Keratinocyte (primary cell): ENCODE measurements at regions not wholly inside any gene's neighbourhood (a gene's known extent, or its start where the extent isn't known, plus 50 kb on each side); places are given as distances from the start of the nearest gene placed in this dataset.

Experiments used
- DNase-seq: peaks from one replicate; pipeline ENCODE4 v3.0.0-alpha.2; 2011; ENCODE audit warnings: low read depth, missing footprints, low spot score
- FAIRE-seq: peaks from 2 replicates; lab custom pipeline; 2011; peaks lifted over from hg19 to GRCh38; lab: Jason Lieb, UNC
- H2AFZ ChIP-seq: 2 replicates; pipeline ENCODE4 v1.6.0; 2012; ENCODE audit warnings: low read length, control low read depth, inconsistent platforms; ENCODE audit not compliant: control insufficient read depth
- H3K27ac ChIP-seq: 2 replicates; pipeline ENCODE4 v1.5.1; 2011; ENCODE audit warnings: low read length; ENCODE audit not compliant: control insufficient read depth, insufficient read depth
- H3K27me3 ChIP-seq: 3 replicates; pipeline ENCODE4 v1.6.0; 2011; ENCODE audit warnings: low read length; ENCODE audit not compliant: control insufficient read depth, insufficient read depth; ENCODE audit errors: extremely low read depth
- H3K36me3 ChIP-seq, 2 experiments: 2 replicates in 1 of 2; 3 replicates in 1 of 2; pipeline ENCODE4 v1.5.1; 2011; ENCODE audit warnings: low read length in 2 of 2, mild to moderate bottlenecking in 1 of 2; ENCODE audit not compliant: control insufficient read depth in 2 of 2, insufficient read depth in 2 of 2; ENCODE audit errors: extremely low read depth in 1 of 2
- H3K4me1 ChIP-seq: 3 replicates; pipeline ENCODE4 v1.5.1; 2011; ENCODE audit warnings: low read length; ENCODE audit not compliant: control insufficient read depth, insufficient read depth; ENCODE audit errors: extremely low read depth
- H3K4me2 ChIP-seq: 3 replicates; pipeline ENCODE4 v1.6.0; 2011; ENCODE audit warnings: low read depth, low read length; ENCODE audit not compliant: control insufficient read depth, insufficient read depth; ENCODE audit errors: extremely low read depth
- H3K4me3 ChIP-seq, 3 experiments: fragments of 200-600 bp in 1 of 3; sonication (generic) in 1 of 3; 2 replicates in 2 of 3; 3 replicates in 1 of 3; pipeline ENCODE4 v1.5.1; 2011 to 2016; ENCODE audit warnings: low read length in 3 of 3, mild to moderate bottlenecking in 3 of 3, control low read depth in 2 of 3, inconsistent platforms in 1 of 3, low read depth in 1 of 3, mixed read lengths in 1 of 3, mixed run types in 1 of 3, moderate library complexity in 1 of 3; ENCODE audit not compliant: control insufficient read depth in 2 of 3, insufficient read depth in 2 of 3; ENCODE audit errors: extremely low read depth in 1 of 3
- H3K79me2 ChIP-seq: 2 replicates; pipeline ENCODE4 v1.6.0; 2012; ENCODE audit warnings: low read length; ENCODE audit not compliant: control insufficient read depth, insufficient read depth
- H3K9ac ChIP-seq: 3 replicates; pipeline ENCODE4 v1.6.0; 2011; ENCODE audit warnings: low read length; ENCODE audit not compliant: control insufficient read depth, insufficient read depth; ENCODE audit errors: extremely low read depth
- H3K9me1 ChIP-seq: 3 replicates; pipeline ENCODE4 v1.6.0; 2011; ENCODE audit warnings: low read length; ENCODE audit not compliant: control insufficient read depth, insufficient read depth; ENCODE audit errors: extremely low read depth
- H3K9me3 ChIP-seq: 2 replicates; pipeline ENCODE4 v1.5.1; 2012; ENCODE audit warnings: low read depth, low read length; ENCODE audit not compliant: control insufficient read depth
- H4K20me1 ChIP-seq: 3 replicates; pipeline ENCODE4 v1.6.0; 2011; ENCODE audit warnings: low read length; ENCODE audit not compliant: control insufficient read depth, insufficient read depth; ENCODE audit errors: extremely low read depth
- CTCF ChIP-seq, 3 experiments: IDR thresholded peaks in 1 of 3; conservative IDR thresholded peaks in 1 of 3; optimal IDR thresholded peaks in 1 of 3; 2 replicates in 2 of 3; 3 replicates in 1 of 3; pipeline versions ENCODE3 to v1.5.1; 2011; ENCODE audit warnings: low read length in 3 of 3, mild to moderate bottlenecking in 3 of 3, moderate library complexity in 2 of 3, control low read depth in 1 of 3, inconsistent platforms in 1 of 3; ENCODE audit not compliant: insufficient read depth in 2 of 3; ENCODE audit errors: extremely low read depth in 1 of 3
- EZH2 ChIP-seq: IDR thresholded peaks from one replicate; pipeline ENCODE4 v1.6.1; 2012; ENCODE audit warnings: inconsistent platforms, mild to moderate bottlenecking, low read length, moderate library complexity
- dilution Hi-C: fragments of 300-500 bp; cut with MboI; formaldehyde crosslinking; loops from one replicate; pipeline ENCODE4 v1.7.0; 2020; ENCODE audit warnings: low sequenced_read_pairs; ENCODE audit not compliant: extremely low pct_ligation_motif_present

- Histone ChIP-seq H3K4me3 (no peak overlapping the region), H3K36me3 (no peaks in the 10 kb centered on the region), H4K20me1 (no peaks in the 10 kb centered on the region), H3K27ac (no peak overlapping the region), H2AFZ (no peak overlapping the region), H3K4me2 (no peak overlapping the region), H3K9me1 (no peaks in the 10 kb centered on the region), H3K4me1 (peaks cover 19% of the 10 kb centered on the region), H3K27me3 (no peaks in the 10 kb centered on the region), H3K79me2 (no peaks in the 10 kb centered on the region), H3K9me3 (no peaks in the 10 kb centered on the region), H3K9ac (no peak overlapping the region)
- dilution Hi-C loops = no loop called here
- TF ChIP-seq CTCF (optimal IDR thresholded peaks at IDR 0.05 in 1 of 3, IDR thresholded peaks at IDR 0.05 in 1 of 3, conservative IDR thresholded peaks at IDR 0.05 in 1 of 3; ENCODE audit: extremely low read depth in 1 of 3, insufficient read depth in 2 of 3, low read length in 3 of 3) = no peak
- TF ChIP-seq EZH2 = no peak
- no peak for FAIRE-seq
- DNase-seq = no peak
Observed at GRCh38 chr21:41623945-41624344, 116.0 kb upstream of the TMPRSS2 start.

GRCh38 chr21:41622831-41623548, 115.0 kb upstream of the TMPRSS2 start:
- Histone ChIP-seq H3K9ac (peak overlapping the region; percentile 15), H3K4me2 (no peak overlapping the region), H3K9me3 (no peaks in the 10 kb centered on the region), H3K4me3 (no peak overlapping the region), H3K36me3 (no peaks in the 10 kb centered on the region), H3K9me1 (no peaks in the 10 kb centered on the region), H3K27ac (no peak overlapping the region), H2AFZ (no peak overlapping the region), H3K4me1 (peaks cover 19% of the 10 kb centered on the region), H3K79me2 (no peaks in the 10 kb centered on the region), H4K20me1 (no peaks in the 10 kb centered on the region), H3K27me3 (no peaks in the 10 kb centered on the region)
- dilution Hi-C loops = no loop called here
- TF ChIP-seq EZH2 (no peak), CTCF (optimal IDR thresholded peaks at IDR 0.05 in 1 of 3, IDR thresholded peaks at IDR 0.05 in 1 of 3, conservative IDR thresholded peaks at IDR 0.05 in 1 of 3; ENCODE audit: extremely low read depth in 1 of 3, insufficient read depth in 2 of 3, low read length in 3 of 3) (no peak)
- no peak for DNase-seq
- no peak for FAIRE-seq
